HL-60/S4 (cell line): ENCODE measurements at regions not wholly inside any gene's neighbourhood (a gene's known extent, or its start where the extent isn't known, plus 50 kb on each side); places are given as distances from the start of the nearest gene placed in this dataset.

Experiments
- in situ Hi-C: fragments of 300-500 bp; cut with MboI; formaldehyde crosslinking; loops from 2 replicates; pipeline ENCODE4 v1.14.3; 2022; ENCODE audit warnings: low sequenced_read_pairs

- in situ Hi-C loops, result no loop called here
Observed at GRCh38 chr20:22779878-22780277, 195.5 kb upstream of the FOXA2 start.

GRCh38 chr20:22781869-22782268 is 197.5 kb upstream of the FOXA2 start:
- in situ Hi-C loops, result no loop called here

- in situ Hi-C loops, result no loop called here
Observed at GRCh38 chr20:22789676-22790075, 205.3 kb upstream of the FOXA2 start.

- in situ Hi-C loops, result no loop called here
Observed at GRCh38 chr20:22791396-22791795, 207.0 kb upstream of the FOXA2 start.

GRCh38 chr20:22791877-22792525 is 207.6 kb upstream of the FOXA2 start:
- in situ Hi-C loops, result no loop called here

GRCh38 chr20:22794200-22794599 is 209.8 kb upstream of the FOXA2 start:
- in situ Hi-C loops, result no loop called here

- in situ Hi-C loops, result no loop called here
Observed at GRCh38 chr20:22795433-22795832, 211.1 kb upstream of the FOXA2 start.

GRCh38 chr20:22795871-22796270 is 211.5 kb upstream of the FOXA2 start:
- in situ Hi-C loops, result no loop called here

GRCh38 chr20:22796469-22797077 is 212.2 kb upstream of the FOXA2 start:
- in situ Hi-C loops, result no loop called here

GRCh38 chr20:22797103-22797502 is 212.7 kb upstream of the FOXA2 start:
- in situ Hi-C loops, result no loop called here

- in situ Hi-C loops, result no loop called here
Observed at GRCh38 chr20:22799687-22800086, 215.3 kb upstream of the FOXA2 start.

GRCh38 chr20:22800129-22800528 is 215.8 kb upstream of the FOXA2 start:
- in situ Hi-C loops, result no loop called here

GRCh38 chr20:22801528-22801927 is 217.2 kb upstream of the FOXA2 start:
- in situ Hi-C loops, result no loop called here

- in situ Hi-C loops, result no loop called here
Observed at GRCh38 chr20:22802296-22802695, 217.9 kb upstream of the FOXA2 start.

- in situ Hi-C loops, result no loop called here
Observed at GRCh38 chr20:22805219-22805618, 220.8 kb upstream of the FOXA2 start.

- in situ Hi-C loops, result no loop called here
Observed at GRCh38 chr20:22805996-22806395, 221.6 kb upstream of the FOXA2 start.

- in situ Hi-C loops, result no loop called here
Observed at GRCh38 chr20:22807045-22807444, 222.7 kb upstream of the FOXA2 start.

- in situ Hi-C loops, result no loop called here
Observed at GRCh38 chr20:22807646-22808244, 223.4 kb upstream of the FOXA2 start.

- in situ Hi-C loops, result no loop called here
Observed at GRCh38 chr20:22808628-22809027, 224.3 kb upstream of the FOXA2 start.

- in situ Hi-C loops, result no loop called here
Observed at GRCh38 chr20:22810030-22810429, 225.1 kb upstream of the SSTR4 start.

- in situ Hi-C loops, result no loop called here
Observed at GRCh38 chr20:22810626-22811569, 224.2 kb upstream of the SSTR4 start.
